ENCODE measurements at regions not wholly inside any gene's neighbourhood (a gene's known extent, or its start where the extent isn't known, plus 50 kb on each side); places are given as distances from the start of the nearest gene placed in this dataset.
A peak's percentile ranks its signal among the peaks of the same experiment; 100 is the strongest.
"Not testable (repeated sequence)": the region's sequence is repeated elsewhere in the genome, so short reads cannot be mapped to it uniquely, and the experiment has no call there.

DNA sequence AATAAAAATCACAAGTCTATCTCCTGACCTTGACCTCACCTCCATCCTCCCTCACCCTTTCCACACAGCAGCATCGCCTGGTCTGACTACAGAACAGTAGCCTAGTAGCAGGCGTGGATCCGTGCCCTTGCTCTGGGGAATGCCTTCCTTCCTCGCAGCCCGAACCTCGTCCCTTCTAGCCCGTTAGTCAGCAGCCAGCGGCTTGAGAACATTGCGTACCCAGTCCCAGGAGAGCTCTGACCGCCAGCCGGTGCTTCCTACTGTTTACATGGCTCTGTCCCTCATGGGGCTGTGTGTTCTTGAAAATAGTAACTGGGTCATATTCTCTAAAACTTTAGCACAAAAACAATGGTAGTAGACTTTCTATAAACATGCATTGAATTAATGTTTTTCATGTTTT lies 682.7 kb upstream of the IGFBP3 start:
- Histone ChIP-seq H3K27ac (peak overlapping the region; percentile 38 to 89 (median 76)), H3K4me3 (no peak overlapping the region), H3K27me3 (no peaks in the 10 kb centered on the region), H3K4me1 (peaks cover 15 to 43% (median 23%) of the 10 kb centered on the region in 9 donors), H3K36me3 (no peaks in the 10 kb centered on the region), H3K9me3 (no peaks in the 10 kb centered on the region)
- intact Hi-C loops (cut with DNase I) = loop anchor here in 1 of 10 donors (5.0 to 10.0 kb wide), 4 partner anchors 141 to 484 kb away; no protein-coding TSS in a partner anchor
- 7 to 10% methylated on average over 11 of the region's 11 CpGs for WGBS, 2 donors
- DNase-seq (peak; percentile 87), ATAC-seq (peak; percentile 81 to 98 (median 95))
- TF ChIP-seq, protein P1, sequence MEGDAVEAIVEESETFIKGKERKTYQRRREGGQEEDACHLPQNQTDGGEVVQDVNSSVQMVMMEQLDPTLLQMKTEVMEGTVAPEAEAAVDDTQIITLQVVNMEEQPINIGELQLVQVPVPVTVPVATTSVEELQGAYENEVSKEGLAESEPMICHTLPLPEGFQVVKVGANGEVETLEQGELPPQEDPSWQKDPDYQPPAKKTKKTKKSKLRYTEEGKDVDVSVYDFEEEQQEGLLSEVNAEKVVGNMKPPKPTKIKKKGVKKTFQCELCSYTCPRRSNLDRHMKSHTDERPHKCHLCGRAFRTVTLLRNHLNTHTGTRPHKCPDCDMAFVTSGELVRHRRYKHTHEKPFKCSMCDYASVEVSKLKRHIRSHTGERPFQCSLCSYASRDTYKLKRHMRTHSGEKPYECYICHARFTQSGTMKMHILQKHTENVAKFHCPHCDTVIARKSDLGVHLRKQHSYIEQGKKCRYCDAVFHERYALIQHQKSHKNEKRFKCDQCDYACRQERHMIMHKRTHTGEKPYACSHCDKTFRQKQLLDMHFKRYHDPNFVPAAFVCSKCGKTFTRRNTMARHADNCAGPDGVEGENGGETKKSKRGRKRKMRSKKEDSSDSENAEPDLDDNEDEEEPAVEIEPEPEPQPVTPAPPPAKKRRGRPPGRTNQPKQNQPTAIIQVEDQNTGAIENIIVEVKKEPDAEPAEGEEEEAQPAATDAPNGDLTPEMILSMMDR (IDR thresholded peaks at IDR 0.05) = no peak

DNA sequence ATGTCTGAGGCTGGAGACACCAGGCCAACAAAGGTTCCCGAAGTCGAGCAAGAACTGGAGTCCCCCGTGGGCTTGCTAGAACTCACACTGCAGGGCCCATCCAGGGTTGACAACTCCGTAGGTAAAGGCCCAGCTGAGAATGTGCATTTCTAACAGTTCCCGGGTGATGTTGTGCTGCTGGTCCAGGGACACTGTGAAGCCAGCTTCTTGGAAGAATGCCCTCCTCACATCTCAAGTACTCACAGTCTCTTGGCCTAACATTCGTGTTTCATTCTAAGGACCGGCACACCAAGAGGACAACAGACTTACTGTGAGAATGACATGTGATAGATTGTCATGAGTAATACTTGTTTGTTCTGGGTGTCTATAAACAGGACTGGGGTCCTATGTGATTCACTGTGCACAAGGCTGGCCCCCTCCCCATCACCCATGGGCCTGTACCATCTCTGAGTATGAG lies 682.3 kb upstream of the IGFBP3 start:
- 54 to 58% methylated on average over 7 of the region's 7 CpGs for WGBS, 2 donors
- intact Hi-C loops (cut with DNase I) = loop anchor here in 1 of 10 donors (5.0 to 10.0 kb wide), 4 partner anchors 141 to 484 kb away; no protein-coding TSS in a partner anchor
- peaks cover 15 to 43% (median 23%) of the 10 kb centered on the region in 9 donors for H3K4me1 ChIP-seq
- ATAC-seq = peak in 7 of 8 donors; percentile 8 to 59 (median 38)
- no peaks in the 10 kb centered on the region for H3K9me3 ChIP-seq
- no peak for DNase-seq
- TF ChIP-seq, protein P1 (IDR thresholded peaks at IDR 0.05) = no peak
- H3K27ac ChIP-seq = peak overlapping the region; percentile 38 to 89 (median 76)
- H3K4me3 ChIP-seq = no peak overlapping the region
- H3K27me3 ChIP-seq = no peaks in the 10 kb centered on the region
- no peaks in the 10 kb centered on the region for H3K36me3 ChIP-seq

DNA sequence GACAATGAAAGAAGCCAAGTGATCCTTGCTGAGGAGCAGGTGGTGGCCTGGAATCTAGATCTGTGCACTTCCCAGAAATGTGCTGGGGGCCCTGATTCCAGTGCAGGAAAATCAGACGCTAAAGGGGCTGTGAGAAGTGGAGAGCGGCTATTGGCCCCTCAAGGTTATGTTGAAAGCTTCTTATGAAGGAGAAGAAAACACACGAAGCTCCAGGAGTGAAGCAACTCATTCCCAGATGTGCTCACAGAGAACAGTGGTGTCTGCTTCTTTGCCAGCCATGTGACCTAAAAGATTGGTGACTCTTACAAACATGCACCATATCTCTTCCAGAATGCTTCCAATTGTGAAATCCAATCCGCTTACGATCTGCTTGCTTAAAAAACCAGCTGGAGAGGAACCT lies 679.3 kb upstream of the IGFBP3 start:
- ATAC-seq (peak in 6 of 8 donors; percentile 7 to 63 (median 18)), DNase-seq (peak in 1 of 2 donors; percentile 24)
- TF ChIP-seq, protein P1 (IDR thresholded peaks at IDR 0.05) = no peak
- intact Hi-C loops (cut with DNase I) = loop anchor here in 1 of 10 donors (5.0 to 10.0 kb wide), 4 partner anchors 144 to 487 kb away; no protein-coding TSS in a partner anchor
- H3K4me3 ChIP-seq = no peak overlapping the region
- H3K4me1 ChIP-seq = peaks cover 14 to 37% (median 23%) of the 10 kb centered on the region in 9 donors
- 80 to 81% methylated on average over 5 of the region's 5 CpGs for WGBS, 2 donors
- peaks cover 0 to 5% (median 0%) of the 10 kb centered on the region in 11 donors for H3K9me3 ChIP-seq
- H3K27ac ChIP-seq = peak overlapping the region in 7 of 10 donors; percentile 9 to 64 (median 36)
- no peaks in the 10 kb centered on the region for H3K27me3 ChIP-seq
- H3K36me3 ChIP-seq = no peaks in the 10 kb centered on the region

DNA sequence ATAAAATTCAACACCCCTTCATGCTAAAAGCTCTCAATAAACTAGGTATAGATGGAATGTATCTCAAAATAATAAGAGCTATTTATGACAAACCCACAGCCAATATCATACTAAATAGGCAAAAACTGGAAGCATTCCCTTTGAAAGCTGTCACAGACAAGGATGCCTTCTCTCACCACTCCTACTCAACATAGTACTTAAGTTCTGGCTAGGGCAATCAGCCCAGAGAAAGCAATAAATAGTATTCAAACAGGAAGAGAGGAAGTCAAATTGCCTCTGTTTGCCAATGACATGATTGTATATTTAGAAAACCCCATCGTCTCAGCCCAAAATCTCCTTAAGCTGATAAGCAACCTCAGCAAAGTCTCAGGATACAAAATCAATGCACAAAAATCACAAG lies 673.8 kb upstream of the IGFBP3 start:
- DNase-seq; H3K36me3 ChIP-seq; intact Hi-C loops (cut with DNase I); H3K27ac ChIP-seq; H3K4me1 ChIP-seq; H3K27me3 ChIP-seq; ATAC-seq; H3K4me3 ChIP-seq: not testable (repeated sequence)
- H3K9me3 ChIP-seq = peaks cover 0 to 23% (median 6%) of the 10 kb centered on the region in 11 donors
- WGBS, 2 donors = 14 to 20% methylated on average over 1 of the region's 1 CpG

DNA sequence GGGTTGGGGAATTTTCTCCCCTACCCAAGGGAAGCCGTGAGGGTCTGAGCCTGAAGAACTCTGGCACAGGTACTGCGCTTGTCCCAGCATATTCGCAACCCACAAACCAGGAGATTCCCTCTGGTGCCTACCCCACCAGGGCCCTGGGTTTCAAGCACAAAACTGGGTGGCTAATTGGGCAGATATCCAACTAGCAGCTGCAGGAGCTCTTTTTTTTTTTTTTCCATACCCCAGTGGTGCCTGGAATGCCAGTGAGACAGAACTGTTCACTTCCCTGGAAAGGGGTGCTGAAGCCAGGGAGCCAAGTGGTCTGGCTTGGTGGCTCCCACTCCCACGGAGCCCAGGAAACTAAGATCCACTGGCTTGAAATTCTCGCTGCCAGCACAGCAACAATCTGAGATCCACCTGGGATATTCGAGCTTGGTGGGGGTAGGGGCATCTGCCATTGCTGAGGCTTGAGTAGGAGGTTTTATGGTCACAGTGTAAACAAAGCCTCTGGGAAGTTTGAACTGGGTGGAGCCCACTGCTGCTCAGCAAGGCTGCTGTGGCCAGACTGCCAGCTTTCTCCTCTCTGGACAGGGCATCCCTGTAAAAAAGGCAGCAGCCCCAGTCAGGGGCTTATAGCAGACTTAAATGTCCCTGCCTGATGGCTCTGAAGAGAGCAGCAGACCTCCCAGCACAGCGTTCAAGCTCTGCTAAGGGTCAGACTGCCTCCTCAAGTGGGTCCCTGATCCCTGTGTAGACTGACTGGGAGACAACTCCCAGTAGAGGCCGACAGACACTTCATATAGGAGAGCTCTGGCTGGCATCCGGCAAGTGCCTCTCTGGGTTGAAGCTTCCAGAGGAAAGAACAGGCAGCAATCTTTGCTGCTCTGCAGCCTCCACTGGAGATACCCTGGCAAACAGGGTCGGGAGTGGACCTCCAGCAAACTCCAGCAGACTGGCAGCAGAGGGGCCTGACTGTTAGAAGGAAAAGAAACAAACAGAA lies 670.1 kb upstream of the IGFBP3 start:
- DNase-seq; ATAC-seq; H3K36me3 ChIP-seq; H3K4me1 ChIP-seq; intact Hi-C loops (cut with DNase I); H3K4me3 ChIP-seq; H3K27ac ChIP-seq; H3K27me3 ChIP-seq: not testable (repeated sequence)
- H3K9me3 ChIP-seq = peaks cover 0 to 23% (median 6%) of the 10 kb centered on the region in 11 donors
- WGBS, 2 donors = 83 to 86% methylated on average over 10 of the region's 10 CpGs
